HCT116 (cell line): ENCODE measurements at regions not wholly inside any gene's neighbourhood (a gene's known extent, or its start where the extent isn't known, plus 50 kb on each side); places are given as distances from the start of the nearest gene placed in this dataset.

Source experiments
- CTCF ChIP-seq, 3 experiments: fragments of 200-600 bp in 1 of 3; sonication (generic) in 1 of 3; IDR thresholded peaks in 2 of 3; conservative IDR thresholded peaks in 1 of 3; 2 replicates each; pipeline ENCODE4 v1.5.1; 2012 to 2017; ENCODE audit warnings: low read depth in 2 of 3, low read length in 2 of 3, antibody characterized with exemption in 1 of 3, borderline replicate concordance in 1 of 3, control low read depth in 1 of 3, mild to moderate bottlenecking in 1 of 3, mixed read lengths in 1 of 3, mixed run types in 1 of 3, moderate library complexity in 1 of 3; ENCODE audit not compliant: insufficient read depth in 1 of 3
- JUND ChIP-seq: IDR thresholded peaks from 2 replicates; pipeline ENCODE4 v1.6.1; 2012
- TCF7L2 ChIP-seq: IDR thresholded peaks from 2 replicates; pipeline ENCODE4 v1.7.0; 2011; ENCODE audit warnings: borderline replicate concordance, inconsistent platforms; ENCODE audit not compliant: insufficient read depth, insufficient read length; ENCODE audit errors: extremely low read depth

DNA sequence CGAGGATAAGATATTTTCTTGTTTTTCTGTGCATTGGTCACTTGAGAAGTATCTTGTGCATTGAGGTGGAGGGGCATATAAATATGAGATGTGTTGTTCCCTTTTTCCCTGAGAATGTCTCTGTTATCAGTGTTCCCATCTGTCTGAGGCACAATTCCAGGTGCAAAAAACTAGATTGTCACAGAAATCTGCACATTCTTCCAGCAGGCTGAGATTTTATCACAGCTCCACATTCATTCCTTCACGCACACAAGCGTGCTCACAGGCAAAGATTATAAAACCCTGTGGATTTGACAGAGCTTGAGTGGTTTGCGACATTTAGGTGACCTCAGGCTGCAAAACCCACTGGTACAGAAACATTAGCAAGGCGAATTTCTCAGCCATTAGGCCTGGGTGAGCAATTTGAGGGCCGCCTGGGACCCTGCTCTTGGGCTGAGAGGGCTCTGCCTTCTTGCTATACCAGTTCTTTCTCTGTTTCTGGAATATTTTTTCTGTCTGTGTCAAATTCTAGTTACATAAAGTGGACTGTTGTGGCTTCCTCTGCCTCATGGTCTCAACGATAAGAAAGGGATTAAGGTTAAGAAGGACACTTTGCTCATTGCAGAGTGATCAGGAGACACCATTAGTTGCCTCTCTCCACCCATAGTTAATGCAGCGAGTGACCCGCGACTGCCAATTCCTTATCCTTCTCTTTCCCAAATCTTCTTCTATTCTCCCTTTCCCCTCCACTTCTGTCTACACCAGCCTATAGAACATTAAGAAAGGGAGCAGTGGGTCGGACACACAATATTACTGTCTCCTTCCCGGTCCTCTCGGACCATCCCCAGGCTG is 86.7 kb upstream of the C1QTNF7 start:
- TF ChIP-seq JUND (no peak), CTCF (IDR thresholded peaks at IDR 0.05 in 2 of 3, conservative IDR thresholded peaks at IDR 0.05 in 1 of 3; ENCODE audit: borderline replicate concordance in 1 of 3, insufficient read depth in 1 of 3, low read depth in 2 of 3, low read length in 2 of 3) (no peak), TCF7L2 (no peak)
